Endothelial cell of umbilical vein (primary cell): ENCODE measurements at regions not wholly inside any gene's neighbourhood (a gene's known extent, or its start where the extent isn't known, plus 50 kb on each side); places are given as distances from the start of the nearest gene placed in this dataset.

Experiments used
- CTCF ChIP-seq, 2 donors: IDR thresholded peaks; 1 replicate in 1 of 2; 2 replicates in 1 of 2; pipeline ENCODE4 v1.5.1; 2011; ENCODE audit warnings: low read length in 2 of 2, mild to moderate bottlenecking in 2 of 2, moderate library complexity in 2 of 2, control low read depth in 1 of 2, inconsistent platforms in 1 of 2, low read depth in 1 of 2; ENCODE audit not compliant: insufficient read depth in 1 of 2; ENCODE audit errors: extremely low read depth in 1 of 2
- EZH2 ChIP-seq: IDR thresholded peaks from 2 replicates; pipeline ENCODE4 v1.6.1; 2012; ENCODE audit warnings: borderline replicate concordance, low read depth, mild to moderate bottlenecking, moderate library complexity, low read length, inconsistent platforms; ENCODE audit not compliant: severe bottlenecking
- GATA2 ChIP-seq: IDR thresholded peaks from 2 replicates; pipeline ENCODE4 v1.7.0; 2011; ENCODE audit warnings: low read depth, mild to moderate bottlenecking, moderate library complexity, mixed read lengths, low read length; ENCODE audit not compliant: insufficient read length, insufficient read depth
- JUN ChIP-seq: IDR thresholded peaks from 2 replicates; pipeline ENCODE4 v1.6.1; 2011; ENCODE audit warnings: borderline replicate concordance, low read depth; ENCODE audit not compliant: insufficient read length, insufficient read depth
- MAX ChIP-seq: IDR thresholded peaks from 2 replicates; pipeline ENCODE4 v1.6.1; 2011; ENCODE audit not compliant: insufficient read depth, insufficient read length
- MYC ChIP-seq: IDR thresholded peaks from one replicate; pipeline ENCODE4 v1.6.1; 2011; ENCODE audit warnings: mild to moderate bottlenecking, low read depth, low read length
- POLR2A ChIP-seq: IDR thresholded peaks from 2 replicates; pipeline ENCODE4 v1.6.1; 2012; ENCODE audit warnings: low read depth, mild to moderate bottlenecking, control low read depth, low read length
- POLR2AphosphoS5 ChIP-seq: IDR thresholded peaks from 2 replicates; pipeline ENCODE4 v1.6.1; 2012; ENCODE audit warnings: low read depth, mild to moderate bottlenecking, control low read depth, low read length, moderate library complexity; ENCODE audit not compliant: insufficient read depth

DNA sequence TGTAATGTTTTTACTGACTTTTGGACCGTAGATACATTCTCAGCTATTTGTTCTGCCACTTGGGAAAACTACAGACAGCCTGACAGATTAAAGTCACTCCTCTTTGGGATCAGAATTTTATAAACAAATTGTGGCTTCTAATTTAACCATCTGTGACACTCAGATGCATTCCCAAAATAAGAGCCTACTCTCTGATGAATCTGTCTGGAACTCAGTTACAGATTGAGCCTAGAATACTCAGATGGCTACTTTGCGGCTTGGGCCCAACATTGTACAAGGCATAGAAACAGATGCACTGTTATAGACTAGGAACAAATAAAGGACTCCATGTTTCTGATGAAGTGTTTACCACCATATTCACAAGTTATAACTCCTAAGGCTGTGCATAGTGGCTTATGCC is 291.0 kb upstream of the SLITRK6 start:
- no peak for TF ChIP-seq CTCF (IDR thresholded peaks at IDR 0.05; ENCODE audit: extremely low read depth in 1 of 2, insufficient read depth in 1 of 2, low read depth in 1 of 2, low read length in 2 of 2)
- no peak for TF ChIP-seq POLR2AphosphoS5
- no peak for TF ChIP-seq POLR2A
- no peak for TF ChIP-seq EZH2
- no peak for TF ChIP-seq GATA2
- TF ChIP-seq MAX: no peak
- no peak for TF ChIP-seq JUN
- no peak for TF ChIP-seq MYC
